ENCODE measurements at regions not wholly inside any gene's neighbourhood (a gene's known extent, or its start where the extent isn't known, plus 50 kb on each side); places are given as distances from the start of the nearest gene placed in this dataset.

DNA sequence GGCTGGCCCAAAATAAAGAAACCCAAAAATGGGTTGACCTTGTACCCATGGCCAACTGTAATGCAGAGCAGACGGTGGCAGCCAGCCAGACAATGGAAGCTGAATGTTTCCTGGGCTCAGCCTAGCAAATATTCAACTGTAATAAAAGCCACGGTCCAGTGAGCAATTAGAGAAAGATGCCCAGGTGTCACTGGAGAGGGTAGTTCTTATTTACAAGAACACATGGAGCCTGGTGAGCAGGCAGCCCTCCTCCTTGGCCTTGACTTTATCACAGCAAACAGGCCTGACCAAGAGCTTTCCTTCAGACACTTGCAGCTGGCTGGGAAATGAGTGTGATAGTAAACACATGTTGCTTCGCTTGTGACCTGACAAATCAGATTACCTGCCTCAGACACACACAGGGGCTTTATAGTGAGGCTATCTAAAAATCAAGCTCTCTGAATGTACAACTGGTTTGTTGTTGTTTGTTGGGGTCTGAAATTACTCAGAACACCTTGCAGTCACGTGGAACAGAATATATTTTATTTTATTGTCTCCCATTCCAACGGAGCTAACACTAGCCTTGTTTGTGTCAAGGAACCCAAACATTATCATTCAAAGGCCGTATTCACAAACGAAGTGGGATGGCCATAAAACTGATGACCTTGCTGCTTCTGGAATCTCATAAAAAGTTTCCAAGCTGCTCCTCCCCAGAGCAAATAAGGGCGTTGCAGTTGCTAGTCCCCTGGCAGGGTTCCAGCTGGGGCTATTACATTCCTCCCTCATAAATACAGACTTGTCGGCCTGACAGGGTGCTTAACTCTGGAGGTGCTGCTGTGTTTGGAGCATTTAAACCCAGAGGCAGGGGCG lies 161.1 kb downstream of the BBOX1 start (continued):
- no peak for TF ChIP-seq NCOA2 (IDR thresholded peaks at IDR 0.05; ENCODE audit: partially characterized antibody in 2 of 2)
- TF ChIP-seq, protein P1, sequence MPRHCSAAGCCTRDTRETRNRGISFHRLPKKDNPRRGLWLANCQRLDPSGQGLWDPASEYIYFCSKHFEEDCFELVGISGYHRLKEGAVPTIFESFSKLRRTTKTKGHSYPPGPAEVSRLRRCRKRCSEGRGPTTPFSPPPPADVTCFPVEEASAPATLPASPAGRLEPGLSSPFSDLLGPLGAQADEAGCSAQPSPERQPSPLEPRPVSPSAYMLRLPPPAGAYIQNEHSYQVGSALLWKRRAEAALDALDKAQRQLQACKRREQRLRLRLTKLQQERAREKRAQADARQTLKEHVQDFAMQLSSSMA (CRISPR knock-in tag; IDR thresholded peaks at IDR 0.05) = no peak
- TF ChIP-seq ZNF717 (CRISPR knock-in tag; IDR thresholded peaks at IDR 0.05) = no peak
- TF ChIP-seq ZKSCAN8 (CRISPR knock-in tag; IDR thresholded peaks at IDR 0.05) = 0 out of 2 replicates have a peak, but pooled peaks have one; percentile 40
- no peak for TF ChIP-seq ZSCAN32 (CRISPR knock-in tag; IDR thresholded peaks at IDR 0.05)
- no peak for TF ChIP-seq ZNF778 (CRISPR knock-in tag; IDR thresholded peaks at IDR 0.05)
- TF ChIP-seq, protein P2, sequence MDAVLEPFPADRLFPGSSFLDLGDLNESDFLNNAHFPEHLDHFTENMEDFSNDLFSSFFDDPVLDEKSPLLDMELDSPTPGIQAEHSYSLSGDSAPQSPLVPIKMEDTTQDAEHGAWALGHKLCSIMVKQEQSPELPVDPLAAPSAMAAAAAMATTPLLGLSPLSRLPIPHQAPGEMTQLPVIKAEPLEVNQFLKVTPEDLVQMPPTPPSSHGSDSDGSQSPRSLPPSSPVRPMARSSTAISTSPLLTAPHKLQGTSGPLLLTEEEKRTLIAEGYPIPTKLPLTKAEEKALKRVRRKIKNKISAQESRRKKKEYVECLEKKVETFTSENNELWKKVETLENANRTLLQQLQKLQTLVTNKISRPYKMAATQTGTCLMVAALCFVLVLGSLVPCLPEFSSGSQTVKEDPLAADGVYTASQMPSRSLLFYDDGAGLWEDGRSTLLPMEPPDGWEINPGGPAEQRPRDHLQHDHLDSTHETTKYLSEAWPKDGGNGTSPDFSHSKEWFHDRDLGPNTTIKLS (IDR thresholded peaks at IDR 0.05; ENCODE audit: borderline replicate concordance, low read depth) = no peak
- no peak for TF ChIP-seq ZNF583 (CRISPR knock-in tag; IDR thresholded peaks at IDR 0.05)
- TF ChIP-seq ZNF79 (CRISPR knock-in tag; IDR thresholded peaks at IDR 0.05; ENCODE audit: low read depth) = no peak
- TF ChIP-seq, protein P3, sequence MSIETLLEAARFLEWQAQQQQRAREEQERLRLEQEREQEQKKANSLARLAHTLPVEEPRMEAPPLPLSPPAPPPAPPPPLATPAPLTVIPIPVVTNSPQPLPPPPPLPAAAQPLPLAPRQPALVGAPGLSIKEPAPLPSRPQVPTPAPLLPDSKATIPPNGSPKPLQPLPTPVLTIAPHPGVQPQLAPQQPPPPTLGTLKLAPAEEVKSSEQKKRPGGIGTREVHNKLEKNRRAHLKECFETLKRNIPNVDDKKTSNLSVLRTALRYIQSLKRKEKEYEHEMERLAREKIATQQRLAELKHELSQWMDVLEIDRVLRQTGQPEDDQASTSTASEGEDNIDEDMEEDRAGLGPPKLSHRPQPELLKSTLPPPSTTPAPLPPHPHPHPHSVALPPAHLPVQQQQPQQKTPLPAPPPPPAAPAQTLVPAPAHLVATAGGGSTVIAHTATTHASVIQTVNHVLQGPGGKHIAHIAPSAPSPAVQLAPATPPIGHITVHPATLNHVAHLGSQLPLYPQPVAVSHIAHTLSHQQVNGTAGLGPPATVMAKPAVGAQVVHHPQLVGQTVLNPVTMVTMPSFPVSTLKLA (conservative IDR thresholded peaks at IDR 0.05) = peak; percentile 80 to 82
- TF ChIP-seq, protein P4, sequence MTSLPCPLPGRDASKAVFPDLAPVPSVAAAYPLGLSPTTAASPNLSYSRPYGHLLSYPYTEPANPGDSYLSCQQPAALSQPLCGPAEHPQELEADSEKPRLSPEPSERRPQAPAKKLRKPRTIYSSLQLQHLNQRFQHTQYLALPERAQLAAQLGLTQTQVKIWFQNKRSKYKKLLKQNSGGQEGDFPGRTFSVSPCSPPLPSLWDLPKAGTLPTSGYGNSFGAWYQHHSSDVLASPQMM (CRISPR knock-in tag; IDR thresholded peaks at IDR 0.05) = no peak
- TF ChIP-seq ZNF436 (CRISPR knock-in tag; IDR thresholded peaks at IDR 0.05) = no peak
- no peak for TF ChIP-seq HNRNPH1 (optimal IDR thresholded peaks at IDR 0.05; ENCODE audit: low read depth, low read length)
- TF ChIP-seq, protein P5, sequence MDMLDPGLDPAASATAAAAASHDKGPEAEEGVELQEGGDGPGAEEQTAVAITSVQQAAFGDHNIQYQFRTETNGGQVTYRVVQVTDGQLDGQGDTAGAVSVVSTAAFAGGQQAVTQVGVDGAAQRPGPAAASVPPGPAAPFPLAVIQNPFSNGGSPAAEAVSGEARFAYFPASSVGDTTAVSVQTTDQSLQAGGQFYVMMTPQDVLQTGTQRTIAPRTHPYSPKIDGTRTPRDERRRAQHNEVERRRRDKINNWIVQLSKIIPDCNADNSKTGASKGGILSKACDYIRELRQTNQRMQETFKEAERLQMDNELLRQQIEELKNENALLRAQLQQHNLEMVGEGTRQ (CRISPR knock-in tag; IDR thresholded peaks at IDR 0.05) = 0 out of 2 replicates have a peak, but pooled peaks have one; percentile 15
- TF ChIP-seq, protein P6, sequence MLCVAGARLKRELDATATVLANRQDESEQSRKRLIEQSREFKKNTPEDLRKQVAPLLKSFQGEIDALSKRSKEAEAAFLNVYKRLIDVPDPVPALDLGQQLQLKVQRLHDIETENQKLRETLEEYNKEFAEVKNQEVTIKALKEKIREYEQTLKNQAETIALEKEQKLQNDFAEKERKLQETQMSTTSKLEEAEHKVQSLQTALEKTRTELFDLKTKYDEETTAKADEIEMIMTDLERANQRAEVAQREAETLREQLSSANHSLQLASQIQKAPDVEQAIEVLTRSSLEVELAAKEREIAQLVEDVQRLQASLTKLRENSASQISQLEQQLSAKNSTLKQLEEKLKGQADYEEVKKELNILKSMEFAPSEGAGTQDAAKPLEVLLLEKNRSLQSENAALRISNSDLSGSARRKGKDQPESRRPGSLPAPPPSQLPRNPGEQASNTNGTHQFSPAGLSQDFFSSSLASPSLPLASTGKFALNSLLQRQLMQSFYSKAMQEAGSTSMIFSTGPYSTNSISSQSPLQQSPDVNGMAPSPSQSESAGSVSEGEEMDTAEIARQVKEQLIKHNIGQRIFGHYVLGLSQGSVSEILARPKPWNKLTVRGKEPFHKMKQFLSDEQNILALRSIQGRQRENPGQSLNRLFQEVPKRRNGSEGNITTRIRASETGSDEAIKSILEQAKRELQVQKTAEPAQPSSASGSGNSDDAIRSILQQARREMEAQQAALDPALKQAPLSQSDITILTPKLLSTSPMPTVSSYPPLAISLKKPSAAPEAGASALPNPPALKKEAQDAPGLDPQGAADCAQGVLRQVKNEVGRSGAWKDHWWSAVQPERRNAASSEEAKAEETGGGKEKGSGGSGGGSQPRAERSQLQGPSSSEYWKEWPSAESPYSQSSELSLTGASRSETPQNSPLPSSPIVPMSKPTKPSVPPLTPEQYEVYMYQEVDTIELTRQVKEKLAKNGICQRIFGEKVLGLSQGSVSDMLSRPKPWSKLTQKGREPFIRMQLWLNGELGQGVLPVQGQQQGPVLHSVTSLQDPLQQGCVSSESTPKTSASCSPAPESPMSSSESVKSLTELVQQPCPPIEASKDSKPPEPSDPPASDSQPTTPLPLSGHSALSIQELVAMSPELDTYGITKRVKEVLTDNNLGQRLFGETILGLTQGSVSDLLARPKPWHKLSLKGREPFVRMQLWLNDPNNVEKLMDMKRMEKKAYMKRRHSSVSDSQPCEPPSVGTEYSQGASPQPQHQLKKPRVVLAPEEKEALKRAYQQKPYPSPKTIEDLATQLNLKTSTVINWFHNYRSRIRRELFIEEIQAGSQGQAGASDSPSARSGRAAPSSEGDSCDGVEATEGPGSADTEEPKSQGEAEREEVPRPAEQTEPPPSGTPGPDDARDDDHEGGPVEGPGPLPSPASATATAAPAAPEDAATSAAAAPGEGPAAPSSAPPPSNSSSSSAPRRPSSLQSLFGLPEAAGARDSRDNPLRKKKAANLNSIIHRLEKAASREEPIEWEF (CRISPR knock-in tag; IDR thresholded peaks at IDR 0.05) = no peak

Data from K562 (cell line).